NCI-H1092 treated with DMSO at 0.1 percent for 48 hours (cell line): ENCODE measurements at regions not wholly inside any gene's neighbourhood (a gene's known extent, or its start where the extent isn't known, plus 50 kb on each side); places are given as distances from the start of the nearest gene placed in this dataset.

Experiments
- DNase-seq: peaks from one replicate; lab custom pipeline; 2025; lab: John Stamatoyannopoulos, UW

DNA sequence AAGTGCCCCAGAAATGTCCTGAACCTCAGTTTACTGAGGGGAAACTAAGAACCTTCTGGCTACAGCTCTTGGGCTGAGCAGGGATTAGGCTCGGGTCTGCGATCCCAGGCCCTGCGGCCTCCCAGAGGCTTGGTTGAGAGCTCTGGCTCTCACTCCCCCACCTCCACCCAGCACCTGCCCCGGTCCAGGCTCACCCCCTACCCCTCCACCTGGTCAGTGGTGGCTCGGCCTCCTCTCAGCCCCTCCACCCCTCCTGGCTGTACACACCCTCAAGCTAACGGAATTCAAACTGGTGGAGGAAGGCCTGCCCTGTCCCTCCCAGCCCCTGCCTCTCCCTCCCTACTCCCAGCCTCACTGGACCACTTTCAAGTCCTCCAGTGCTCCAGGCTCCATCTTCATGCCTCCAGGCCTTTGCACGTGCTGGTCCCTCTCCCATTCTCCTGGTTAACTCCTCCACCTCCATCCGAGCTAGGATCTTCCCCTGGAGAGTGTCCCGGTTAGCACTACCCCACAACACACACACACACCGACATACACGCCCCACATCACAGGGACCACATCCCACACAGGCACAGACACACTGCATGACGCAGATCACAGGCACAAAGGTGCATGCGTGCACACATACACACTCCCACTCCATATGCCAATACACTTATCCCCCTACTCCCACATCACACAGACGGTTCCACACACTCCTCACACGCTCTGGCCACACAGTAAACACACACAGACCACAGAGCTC lies 130.9 kb downstream of the C9orf50 start:
- DNase-seq: no peak

DNA sequence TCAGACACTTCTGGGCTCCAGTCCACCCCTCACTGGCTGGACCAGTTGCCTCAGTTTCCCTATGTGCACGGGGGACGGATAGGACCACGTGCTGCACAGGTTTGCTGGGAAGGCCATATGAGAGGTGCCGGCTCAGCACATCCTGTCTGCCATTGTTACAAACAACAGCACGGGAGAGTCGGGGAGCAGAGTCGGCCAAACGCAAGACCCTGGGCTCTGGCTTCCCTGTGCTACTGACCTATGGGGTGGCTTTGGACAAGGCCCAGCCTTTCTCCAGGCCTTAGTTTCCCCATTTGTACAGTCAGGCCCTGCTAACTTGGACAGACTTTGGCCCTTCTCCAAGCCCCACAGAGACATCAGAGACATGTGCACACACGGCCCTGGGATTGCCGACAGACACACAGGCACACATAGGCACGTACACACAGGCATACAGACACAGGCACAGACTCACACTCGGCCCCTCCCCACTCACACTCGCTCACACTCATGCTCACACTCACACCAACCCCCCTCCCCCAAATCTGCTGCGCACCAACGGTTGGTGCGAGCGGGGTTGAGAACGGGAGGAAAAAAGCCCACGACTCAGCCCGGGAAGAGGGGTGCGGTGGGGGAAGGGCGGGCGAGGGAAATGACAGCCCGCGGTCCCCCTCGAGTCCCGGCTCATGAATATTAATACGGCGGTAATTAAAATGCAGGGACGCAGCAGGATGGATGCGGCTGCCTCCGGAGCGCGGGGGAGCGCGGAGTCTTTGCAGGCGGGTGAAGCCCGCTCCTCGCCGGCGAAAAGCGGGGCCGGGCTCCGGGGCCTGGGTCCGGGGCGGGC lies 133.0 kb downstream of the C9orf50 start:
- peak; percentile 20 for DNase-seq

DNA sequence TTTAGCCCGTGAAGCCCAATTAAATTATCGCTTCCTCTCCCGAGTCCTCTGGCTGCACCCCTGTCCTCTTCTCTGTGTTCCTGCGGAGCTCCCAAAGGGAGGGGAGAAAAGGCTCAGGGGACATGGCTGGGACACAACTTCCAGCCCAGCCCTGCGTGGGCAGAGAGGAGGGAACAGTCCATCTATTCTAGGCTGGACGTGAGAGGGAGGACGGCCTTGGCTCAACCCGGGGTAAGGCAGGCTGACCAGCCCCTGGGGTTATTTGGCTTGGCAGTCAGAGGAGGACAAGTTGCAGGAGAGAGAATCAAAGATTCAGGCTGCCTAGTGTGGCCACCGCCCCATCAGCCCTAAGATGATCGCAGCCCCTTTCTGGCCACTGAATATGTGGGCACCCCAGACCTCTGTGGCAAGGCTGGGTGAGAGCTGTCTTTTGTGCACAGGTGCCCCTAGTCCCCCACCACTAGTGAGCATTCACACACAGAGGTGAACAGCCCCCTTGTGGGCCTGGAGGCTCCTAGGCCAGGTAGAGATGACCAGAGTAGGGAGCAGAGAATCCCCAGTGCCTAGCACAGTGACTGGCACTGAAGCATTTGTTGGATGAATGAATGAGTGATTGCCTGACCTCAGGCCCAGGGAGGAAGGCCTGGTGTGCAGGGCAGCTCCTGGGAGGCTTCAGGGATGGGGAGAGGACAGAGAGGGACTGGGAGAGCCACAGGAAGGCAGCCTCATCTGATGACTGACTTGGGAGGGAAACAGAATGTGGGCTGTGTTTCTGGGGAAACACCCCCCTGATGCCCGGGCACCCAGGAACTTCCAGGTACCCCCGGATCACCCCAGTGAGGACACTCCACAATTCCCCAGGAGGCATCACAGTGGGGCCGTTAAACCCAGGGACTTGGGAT lies 133.9 kb downstream of the C9orf50 start:
- DNase-seq: no peak

DNA sequence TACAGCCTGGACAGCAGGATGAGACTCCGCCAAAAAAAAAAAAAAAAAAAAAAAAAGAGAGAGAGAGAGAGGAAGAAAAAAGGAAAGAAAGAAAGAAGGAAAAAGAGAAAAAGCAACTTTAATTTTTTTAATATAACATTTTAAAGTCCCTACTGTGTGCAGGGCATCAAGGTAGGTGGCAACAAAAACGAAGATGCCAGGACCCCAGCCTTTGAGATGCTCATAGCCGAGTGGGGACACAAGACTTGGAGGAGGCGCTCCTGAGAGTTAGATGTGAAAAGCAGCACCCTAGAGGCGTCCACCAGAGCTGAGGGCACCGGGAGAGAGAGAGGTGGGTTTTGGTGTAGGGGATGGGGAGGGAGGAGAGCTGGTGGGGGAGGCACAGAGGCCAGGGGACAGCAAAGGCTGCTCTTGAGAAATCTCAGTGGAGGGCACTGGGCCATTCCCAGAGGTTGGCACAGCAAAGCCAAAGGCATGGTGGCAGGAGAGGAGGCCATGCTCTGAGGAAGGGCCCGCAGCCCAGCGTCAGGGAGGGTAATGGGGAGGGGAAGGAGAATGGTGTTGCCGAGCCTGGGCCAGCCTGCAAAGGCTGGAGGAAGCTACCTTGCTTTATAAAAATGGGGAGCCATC lies 135.6 kb downstream of the C9orf50 start:
- no peak for DNase-seq

DNA sequence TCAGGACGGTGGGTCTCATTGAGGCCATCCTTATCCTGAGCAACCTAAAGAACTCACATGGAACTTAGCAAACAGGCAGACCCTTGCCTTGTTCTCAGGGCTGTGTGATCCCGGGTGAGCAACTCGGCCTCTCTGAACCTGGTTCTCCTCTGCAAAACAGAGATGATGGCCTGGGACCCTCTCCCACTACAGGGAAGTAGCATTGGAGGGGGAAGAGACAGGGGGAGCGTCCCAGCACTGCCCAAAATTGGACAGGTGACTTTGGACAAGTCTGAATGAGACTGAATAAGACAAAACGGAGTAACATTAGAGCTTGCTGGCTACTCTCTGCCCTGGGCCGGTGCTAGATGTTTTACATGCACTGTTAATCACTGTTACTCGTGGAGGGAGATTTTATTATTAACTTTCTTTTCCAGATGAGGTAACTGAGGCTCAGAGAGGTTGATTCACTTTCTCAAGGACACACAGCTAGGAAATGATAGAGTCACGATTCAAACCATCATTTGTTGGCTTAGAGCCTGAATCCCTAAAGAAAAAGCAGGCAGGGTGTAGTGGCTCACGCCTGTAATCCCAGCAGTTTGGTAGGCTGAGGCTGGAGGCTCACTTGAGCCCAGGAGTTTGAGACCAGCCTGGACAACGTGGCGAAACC lies 136.4 kb downstream of the C9orf50 start:
- no peak for DNase-seq

DNA sequence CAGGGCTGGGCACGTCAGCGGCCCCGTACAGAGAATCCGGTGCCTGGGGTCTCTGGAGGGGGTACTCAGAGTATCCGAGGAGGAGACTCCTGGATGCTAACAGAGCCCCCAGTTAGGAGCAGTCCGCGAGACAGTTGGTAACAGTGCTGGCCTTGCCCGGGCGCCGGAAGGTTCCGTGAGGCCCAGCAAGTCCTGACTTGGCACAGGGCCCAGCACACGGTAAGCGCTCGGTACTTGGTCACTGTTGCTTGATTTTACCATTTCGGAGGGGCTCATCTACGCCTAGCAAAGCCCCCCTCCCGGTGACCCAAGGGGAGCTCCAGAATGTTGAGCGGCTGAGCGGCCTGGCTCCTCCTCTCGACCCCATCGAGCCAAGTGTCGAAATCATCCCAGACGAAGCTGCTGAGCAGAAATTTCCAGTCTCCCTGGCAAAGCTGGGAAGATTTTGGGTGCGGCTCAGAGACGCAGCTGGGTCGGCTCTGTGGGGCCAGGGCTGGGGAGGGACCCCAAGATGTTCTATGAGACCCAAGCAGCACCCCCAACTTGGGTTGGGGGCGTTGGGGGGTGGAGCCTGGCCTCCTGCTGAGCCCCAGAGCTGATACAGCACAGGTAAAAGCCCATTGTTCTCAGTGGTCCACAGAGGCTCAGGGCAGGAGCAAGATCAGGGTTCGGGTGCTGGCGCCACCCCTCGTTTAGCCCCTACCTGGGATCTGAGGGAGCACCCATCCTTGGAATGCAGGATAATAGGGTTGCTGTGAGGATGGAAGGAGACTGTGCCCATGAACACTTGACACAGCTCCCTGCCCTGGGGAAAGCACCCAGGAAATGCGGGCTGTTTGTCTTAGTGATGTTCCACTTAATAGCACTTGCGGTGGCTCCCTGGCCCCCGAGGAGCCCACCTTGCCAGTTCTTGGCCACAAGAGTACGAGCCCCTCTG lies 137.2 kb downstream of the C9orf50 start:
- DNase-seq: peak; percentile 69

DNA sequence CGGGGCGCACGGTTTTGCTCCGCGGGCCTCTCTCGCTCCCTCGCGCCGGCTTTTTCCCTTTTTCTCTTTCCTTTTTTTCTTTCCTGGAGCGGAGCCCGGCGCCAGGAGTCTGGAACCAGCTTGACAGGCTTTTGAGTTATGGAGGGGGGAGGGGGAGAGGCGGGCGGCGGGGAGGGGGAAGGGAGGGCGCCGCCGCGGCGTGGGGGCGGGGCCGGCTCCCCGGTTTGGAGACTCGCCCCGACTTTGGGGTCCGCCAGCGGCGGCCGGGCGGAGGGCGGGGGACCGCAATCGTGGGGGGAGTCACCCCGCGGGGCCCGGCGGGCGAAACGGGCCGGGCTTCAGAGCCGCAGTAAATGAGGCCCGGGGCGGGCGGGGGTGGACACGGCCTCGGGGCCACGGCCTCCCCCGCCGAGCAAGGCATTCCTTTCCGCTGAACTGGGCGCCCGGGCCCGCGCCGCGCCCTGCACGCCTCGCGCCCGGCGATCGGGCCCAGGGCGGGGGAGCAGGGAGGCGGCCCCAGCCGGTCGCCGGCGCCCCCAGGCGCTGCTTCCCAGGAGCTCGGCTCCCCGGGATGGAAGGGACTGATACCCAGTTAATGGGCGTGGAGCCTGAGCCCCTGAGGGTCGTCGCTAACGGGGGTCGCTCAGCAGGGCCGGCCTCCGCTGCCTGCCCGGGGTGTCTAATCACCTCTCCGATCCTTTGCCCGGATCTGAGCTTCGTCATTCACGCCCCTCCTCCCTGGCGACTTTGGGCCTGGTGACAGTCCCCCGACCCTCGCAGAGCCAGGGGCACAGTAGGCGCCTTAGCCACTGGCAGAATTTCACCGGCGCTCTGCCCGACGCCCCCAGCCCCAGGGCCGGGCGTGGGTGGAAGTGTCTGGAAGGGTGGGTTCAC lies 138.1 kb downstream of the C9orf50 start:
- DNase-seq: peak; percentile 68

DNA sequence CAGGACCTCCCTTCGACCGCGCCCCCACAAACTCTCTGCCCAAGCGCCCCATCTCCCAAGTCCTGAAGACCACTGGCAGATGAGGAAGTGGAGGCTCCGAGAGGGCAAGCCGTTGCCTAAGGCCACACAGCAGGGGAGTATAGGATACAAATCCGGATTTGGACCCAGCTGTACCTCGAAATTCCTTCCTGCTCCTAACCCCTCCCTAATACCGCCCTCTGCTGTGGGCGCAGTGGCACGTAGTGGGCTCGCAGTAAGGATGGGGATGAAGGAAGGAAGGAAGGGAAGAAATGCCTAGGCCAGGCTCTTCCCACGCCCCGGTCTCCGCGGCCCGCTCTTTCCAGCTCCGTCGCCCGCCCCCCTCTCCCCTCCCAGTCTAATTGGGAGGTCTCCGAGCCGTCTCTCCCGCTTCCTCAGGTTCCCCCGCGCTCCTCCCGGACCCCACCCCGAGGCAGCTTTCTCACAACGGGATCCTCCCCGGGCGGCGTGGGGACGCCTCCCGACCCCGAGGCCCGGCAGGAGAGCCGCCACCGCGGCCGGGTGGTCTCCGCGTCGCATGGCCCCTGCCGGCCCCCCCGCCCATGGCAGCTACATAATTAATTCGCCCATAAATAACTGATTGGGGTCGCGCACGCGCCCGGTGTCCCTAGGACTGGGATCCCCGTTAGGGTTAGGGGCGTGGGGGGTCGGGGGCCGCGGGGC lies 138.9 kb downstream of the C9orf50 start:
- peak; percentile 47 for DNase-seq

DNA sequence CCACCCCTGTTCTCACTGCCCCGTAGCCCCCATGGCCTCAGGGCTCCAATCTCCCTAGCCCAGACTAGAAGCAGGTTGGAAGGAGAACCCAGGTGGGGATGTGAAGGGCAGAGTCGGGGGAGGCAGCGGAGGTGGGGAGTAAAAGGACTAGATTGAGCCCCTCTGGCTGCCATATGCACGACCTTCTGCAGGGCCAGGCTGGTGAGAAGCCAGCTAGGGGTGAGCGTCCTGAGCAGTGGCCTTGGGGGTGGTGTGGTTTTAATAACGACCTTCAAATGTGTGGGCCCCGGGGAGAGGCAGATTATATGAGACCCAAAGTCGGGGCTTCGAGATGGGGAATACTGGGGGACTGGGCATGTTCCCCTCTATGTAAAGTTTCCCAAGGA lies 139.5 kb downstream of the C9orf50 start:
- DNase-seq: no peak

DNA sequence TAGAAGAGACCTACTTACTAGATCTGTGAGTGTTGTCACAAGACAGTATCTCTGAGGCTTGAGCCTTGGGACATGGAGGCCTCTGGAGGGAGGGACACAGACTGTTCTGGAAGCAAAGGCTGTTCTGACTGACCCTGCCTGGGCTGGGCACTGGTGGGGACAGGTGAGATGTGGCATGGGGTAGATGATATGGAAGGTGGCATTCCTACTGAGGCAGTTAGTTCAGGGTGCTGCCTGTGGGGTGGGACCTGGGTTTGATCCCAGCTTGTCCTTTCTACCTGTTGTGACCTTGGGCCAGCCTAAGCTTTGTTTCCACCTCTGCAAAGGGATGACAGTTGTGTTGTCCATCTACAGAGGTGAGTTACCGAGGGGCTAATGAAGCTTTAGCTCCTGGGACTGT lies 140.2 kb downstream of the C9orf50 start:
- DNase-seq: no peak

DNA sequence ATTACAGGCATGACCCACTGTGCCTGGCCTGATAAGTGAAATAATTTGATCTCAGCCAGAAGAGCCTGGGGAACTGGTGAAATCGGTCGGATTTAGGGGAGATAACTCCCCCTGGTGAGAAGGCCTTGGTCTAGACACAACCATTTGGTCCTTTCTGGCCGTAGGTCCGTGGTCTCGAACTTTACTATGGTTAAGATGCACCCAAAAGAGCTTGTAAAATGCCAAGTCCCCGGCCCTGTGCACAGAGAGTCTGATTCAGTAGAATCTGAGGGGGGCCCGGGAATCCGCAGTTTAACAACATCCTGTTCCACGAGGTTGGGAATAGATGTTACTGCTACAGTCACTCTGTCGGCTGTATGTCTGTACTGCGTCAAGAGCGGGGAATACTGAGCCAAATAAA lies 140.7 kb downstream of the C9orf50 start:
- no peak for DNase-seq

DNA sequence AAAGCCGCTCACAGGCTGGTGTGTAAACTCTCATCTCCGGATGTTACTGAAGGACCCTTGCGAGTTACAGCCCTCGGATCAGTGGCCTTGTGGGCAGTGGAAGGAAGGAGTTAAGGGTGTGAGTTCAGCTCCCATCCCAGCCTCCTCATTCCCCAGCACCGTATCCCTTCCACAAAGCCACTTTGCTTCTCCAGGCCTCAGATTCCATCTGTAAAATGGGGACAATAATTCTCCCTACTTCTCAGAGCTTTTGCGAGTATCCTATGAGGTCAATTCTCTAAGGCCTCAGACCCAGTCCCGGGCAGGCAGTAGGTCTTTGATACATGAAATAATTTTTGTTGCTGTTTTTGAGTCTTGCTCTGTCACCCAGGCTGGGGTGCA lies 141.3 kb downstream of the C9orf50 start:
- no peak for DNase-seq

DNA sequence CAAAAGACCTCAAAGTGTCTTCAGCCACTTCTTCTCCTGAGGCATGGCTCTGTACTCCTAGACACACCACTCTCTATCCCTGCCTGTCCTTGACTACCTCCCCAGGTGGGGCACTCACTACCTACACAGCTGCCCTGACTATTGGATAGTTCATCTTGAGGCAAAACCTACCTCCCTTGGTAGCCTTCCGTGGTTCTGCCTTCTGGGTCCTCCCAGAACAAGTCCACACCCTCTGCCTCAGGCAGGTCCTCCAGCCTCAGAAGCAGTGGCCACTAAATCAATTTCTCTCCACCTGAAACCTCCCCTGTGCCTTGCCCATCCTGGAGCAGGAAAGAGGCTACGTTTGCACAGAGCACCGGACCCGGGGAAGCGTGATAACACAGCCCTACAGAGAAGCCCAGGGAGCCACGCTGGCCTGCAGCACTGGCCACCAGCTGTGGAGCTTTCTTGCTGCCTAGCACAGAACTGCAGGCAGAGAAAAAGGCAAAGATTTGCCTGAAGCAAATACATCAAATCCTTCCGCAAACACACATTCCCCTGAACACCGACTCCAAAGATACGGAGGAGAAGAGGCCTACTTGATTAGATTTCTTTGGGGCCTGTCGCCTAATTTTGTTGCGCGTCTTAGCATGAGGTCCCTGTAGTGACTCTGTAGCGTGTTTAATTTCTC lies 141.8 kb downstream of the C9orf50 start:
- no peak for DNase-seq

DNA sequence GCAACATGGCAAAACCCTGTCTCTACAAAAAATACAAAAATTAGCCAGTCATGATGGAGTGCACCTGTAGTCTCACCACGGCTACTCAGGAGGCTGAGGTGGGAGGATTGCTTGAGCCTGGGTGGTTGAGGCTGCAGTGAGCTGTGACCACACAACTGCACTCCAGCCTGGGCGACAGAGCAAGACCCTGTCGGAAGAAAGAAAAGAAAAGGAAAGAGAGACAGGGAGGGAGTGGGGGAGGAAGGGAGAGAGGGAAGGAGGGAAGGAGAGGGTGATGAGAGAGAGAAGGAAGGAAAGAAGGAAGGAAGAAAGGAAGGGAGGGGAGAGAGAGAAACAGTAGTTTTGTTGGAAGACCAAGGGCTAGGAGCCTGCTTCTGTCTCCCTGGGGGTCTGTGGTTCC lies 142.4 kb downstream of the C9orf50 start:
- no peak for DNase-seq

DNA sequence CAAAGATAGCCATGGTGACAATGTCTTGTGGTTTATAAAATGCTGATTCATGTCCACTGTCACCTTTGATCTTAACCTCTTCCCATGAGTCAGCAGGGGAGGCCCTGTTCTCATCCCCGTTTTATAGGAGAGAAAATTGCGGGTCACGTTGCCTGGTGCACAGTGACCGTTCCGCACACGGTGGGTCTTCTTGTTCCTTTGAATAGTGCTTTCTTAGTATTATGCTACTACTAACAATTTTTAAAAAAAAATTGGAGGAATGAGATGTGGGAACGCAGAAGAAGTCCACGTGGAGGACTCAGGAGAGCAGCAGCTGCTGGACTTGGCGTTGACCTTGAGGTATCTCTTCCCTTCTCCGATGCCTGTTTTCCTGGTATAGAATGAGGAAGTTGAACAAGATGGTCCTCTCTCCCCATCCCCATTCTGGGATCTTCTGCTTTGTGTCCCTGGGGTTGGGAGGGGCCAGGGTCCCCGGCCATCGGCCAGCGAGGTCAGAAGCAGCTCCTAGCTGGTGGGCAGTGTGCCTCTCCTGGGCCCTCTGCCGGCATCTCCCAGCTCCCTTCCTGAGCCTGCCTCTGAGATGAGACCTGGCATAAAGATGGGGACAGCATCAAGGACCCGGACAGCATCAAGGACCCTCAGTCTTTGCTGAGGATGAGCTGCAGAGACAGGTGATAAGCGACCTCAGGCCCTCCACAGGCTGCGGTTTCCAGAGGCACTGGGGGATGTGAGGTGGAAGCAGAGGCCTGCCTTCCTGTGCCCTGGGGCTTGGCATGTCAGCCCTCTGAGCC lies 143.9 kb downstream of the C9orf50 start:
- no peak for DNase-seq

DNA sequence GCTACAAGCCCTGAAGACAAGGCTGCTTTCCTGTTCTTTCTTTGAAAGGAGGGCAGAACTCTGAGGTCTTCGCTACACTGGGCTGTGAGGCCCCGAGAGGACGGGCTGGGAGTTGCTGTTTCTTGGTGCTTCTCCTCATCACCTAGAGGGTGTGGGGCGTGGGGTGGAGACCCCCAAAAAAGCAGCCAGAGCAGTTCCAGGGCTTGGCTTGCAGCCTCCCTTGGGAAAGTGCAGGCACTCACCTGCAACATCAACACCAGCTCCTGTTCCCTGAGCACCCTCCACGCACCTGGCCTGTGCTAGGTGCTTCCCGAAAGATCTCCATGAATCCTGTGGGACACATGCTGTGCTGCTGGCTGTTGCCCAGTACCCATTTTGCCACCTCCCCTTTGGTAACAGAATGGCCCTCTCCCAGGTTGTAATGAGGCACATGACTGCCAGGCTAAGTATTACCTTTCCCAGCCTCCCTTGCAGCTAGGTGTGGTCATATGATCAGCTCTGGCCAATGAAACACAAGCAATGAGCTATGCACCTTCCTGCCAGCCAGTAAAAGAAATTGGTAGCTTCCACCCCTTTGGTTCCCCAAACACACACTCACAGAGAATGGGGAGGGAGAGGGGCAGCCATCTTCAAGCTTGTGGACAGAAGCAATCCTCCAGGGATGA lies 146.0 kb downstream of the C9orf50 start:
- no peak for DNase-seq
